Loucy (cell line): ENCODE measurements at regions not wholly inside any gene's neighbourhood (a gene's known extent, or its start where the extent isn't known, plus 50 kb on each side); places are given as distances from the start of the nearest gene placed in this dataset.

Experiments
- CTCF ChIP-seq: fragments of 200-600 bp; sonication (generic); conservative IDR thresholded peaks from 2 replicates; pipeline ENCODE4 v1.5.1; 2014; ENCODE audit warnings: mild to moderate bottlenecking, antibody characterized with exemption, low read length
- EZH2phosphoT487 ChIP-seq: fragments of 200-600 bp; IDR thresholded peaks from 2 replicates; pipeline ENCODE4 v1.6.1; 2018; ENCODE audit warnings: antibody characterized with exemption, mild to moderate bottlenecking, moderate library complexity, borderline replicate concordance

GRCh38 chr11:116110802-116111201 is 606.6 kb upstream of the CADM1 start:
- TF ChIP-seq CTCF, result no peak
- no peak for TF ChIP-seq EZH2phosphoT487
